Stimulated activated CD8-positive, alpha-beta memory T cell treated with anti-CD3 and anti-CD28 coated beads, Interleukin-7, amount 100 ng/mL, for 4 hours (primary cell): ENCODE measurements at regions not wholly inside any gene's neighbourhood (a gene's known extent, or its start where the extent isn't known, plus 50 kb on each side); places are given as distances from the start of the nearest gene placed in this dataset.
"Not testable (repeated sequence)": the region's sequence is repeated elsewhere in the genome, so short reads cannot be mapped to it uniquely, and the experiment has no call there.

Source experiments
- DNase-seq, 2 donors: peaks; one replicate each; pipeline ENCODE4 v3.0.0-alpha.2; 2020; ENCODE audit warnings: low read depth in 2 of 2

GRCh38 chr7:32762925-32763293, 128.7 kb downstream of the KBTBD2 start:
- DNase-seq, result no peak

DNA sequence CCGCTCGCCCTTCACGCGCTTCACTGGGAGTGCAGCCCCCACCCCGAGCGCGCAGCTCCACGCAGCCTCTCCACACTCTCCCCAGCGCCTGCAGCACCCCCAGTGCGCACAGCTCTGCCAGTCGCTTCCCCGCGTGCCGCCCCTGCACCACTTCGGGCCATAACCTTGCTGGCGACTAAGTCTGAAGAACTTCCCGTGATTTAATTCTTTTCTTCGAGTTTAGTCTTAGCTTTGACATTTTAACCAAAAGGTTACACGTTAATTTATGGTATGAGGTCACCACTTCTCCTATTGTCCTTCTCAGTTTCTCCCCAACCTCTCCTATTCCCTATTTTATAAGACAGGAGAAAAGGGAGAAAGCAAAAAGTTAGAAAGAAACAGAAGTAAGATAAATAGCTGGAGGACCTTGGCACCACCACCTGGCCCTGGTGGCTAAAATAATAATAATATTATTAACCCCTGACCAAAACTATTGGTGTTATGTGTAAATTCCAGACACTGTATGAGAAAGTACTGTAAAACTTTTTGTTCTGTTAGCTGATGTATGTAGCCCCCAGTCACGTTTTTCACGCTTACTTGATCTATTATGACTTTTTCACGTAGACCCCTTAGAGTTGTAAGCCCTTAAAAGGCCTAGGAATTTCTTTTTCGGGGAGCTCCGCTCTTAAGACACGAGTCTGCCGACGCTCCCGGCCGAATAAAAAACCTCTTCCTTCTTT, 129.2 kb downstream of the KBTBD2 start:
- DNase-seq, result not testable (repeated sequence)

DNA sequence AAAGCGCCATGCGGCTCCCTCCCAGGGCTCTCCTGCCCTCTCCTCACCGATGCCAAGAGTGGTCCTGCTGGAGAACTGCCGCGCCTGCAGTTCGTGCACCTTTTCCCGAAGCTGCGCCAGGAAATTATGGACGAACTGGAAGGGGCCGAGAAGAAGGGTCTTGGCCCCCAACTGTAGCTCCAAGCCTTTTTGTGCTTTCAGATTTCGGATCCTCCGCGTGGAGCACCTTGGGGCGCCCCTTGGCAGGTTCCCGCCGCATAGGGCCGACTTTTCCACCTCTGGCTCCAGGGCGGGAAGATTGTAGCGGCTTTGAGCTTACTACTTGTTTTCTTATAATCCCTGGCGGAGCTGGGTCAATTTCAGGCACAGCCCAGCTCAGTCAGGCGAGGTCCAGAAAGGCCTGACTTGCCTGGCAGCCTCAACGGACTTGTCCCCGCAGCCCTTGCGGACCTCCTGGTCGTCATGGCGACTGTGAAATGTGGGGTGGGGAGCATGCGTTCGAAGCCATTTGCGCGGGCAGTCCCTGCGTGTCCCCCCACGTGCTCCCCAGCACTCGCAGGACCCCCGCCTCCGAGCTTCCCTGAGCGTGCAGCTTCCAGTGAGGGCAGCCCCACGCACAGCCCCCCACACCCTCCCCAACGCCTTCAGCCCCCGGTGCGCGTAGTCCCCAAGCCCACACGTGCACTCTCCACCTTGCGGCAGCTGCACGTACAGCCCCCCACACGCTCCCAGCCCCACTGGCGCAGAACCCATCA, 129.9 kb downstream of the KBTBD2 start:
- DNase-seq, result no peak

- not testable (repeated sequence) for DNase-seq
Observed at GRCh38 chr7:32760755-32761154, 130.8 kb downstream of the KBTBD2 start.

GRCh38 chr7:32759859-32760258, 131.7 kb downstream of the KBTBD2 start:
- DNase-seq, result not testable (repeated sequence)

DNA sequence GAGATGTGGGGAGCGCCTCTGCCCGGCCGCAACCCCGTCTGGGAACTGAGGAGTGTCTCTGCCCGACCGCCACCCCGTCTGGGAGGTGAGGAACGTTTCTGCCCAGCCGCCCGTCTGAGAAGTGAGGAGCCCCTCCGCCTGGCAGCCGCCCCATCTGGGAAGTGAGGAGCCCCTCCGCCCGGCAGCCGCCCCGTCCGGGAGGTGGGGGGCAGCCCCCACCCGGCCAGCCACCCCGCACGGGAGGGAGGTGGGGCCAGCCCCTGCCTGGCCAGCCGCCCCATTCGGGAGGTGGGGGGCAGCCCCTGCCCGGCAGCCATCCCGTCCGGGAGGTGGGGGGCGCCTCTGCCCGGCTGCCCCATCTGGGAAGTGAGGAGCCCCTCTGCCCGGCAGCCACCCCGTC, 137.7 kb downstream of the KBTBD2 start:
- not testable (repeated sequence) for DNase-seq

- not testable (repeated sequence) for DNase-seq
Observed at GRCh38 chr7:32748337-32748736, 143.2 kb downstream of the KBTBD2 start.

- not testable (repeated sequence) for DNase-seq
Observed at GRCh38 chr7:32747443-32748148, 144.0 kb downstream of the KBTBD2 start.

GRCh38 chr7:32741853-32742476, 149.6 kb downstream of the KBTBD2 start:
- DNase-seq, result not testable (repeated sequence)

DNA sequence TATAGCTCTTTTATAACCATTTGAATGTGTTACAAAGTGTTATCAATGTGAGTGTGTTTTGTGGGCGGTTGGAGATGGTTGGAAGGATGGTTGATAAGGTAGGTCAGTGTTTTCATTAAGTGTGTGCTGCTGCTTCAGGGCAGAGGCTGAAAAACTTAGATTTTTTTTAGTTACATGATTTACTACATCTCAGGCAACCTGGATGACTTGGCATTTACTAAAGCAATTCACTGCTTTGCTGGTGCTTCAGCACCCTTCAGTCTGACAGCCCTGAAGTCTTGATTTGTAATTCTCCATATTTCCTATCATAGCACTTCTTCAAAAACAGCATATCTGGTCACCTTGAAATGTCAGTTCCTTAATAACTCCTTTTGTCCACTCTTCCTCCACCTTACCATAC, 151.8 kb downstream of the KBTBD2 start:
- DNase-seq, result not testable (repeated sequence)

DNA sequence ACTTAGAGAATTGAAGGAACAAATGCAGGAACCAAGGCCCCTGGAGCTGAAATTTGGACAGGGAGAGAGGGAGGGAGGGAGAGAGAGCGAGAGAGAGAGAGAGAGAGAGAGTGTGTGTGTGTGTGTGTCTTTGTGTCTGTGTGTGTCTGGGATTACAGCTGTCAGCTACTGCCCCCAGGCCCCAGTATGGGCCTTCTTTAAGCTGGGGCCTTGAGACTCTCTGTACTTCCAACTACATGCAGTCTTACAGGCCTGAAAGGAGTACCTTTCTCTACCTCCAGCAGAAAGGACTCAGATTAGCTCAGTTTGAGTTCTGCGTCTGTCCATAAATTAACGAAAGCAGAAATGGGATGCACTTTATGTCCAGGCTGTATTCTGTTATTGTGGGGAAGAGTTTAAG, 153.2 kb downstream of the KBTBD2 start:
- not testable (repeated sequence) for DNase-seq

- DNase-seq, result not testable (repeated sequence)
Observed at GRCh38 chr7:32732767-32733166, 158.8 kb downstream of the KBTBD2 start.

- DNase-seq, result not testable (repeated sequence)
Observed at GRCh38 chr7:32729335-32729675, 162.3 kb downstream of the KBTBD2 start.

DNA sequence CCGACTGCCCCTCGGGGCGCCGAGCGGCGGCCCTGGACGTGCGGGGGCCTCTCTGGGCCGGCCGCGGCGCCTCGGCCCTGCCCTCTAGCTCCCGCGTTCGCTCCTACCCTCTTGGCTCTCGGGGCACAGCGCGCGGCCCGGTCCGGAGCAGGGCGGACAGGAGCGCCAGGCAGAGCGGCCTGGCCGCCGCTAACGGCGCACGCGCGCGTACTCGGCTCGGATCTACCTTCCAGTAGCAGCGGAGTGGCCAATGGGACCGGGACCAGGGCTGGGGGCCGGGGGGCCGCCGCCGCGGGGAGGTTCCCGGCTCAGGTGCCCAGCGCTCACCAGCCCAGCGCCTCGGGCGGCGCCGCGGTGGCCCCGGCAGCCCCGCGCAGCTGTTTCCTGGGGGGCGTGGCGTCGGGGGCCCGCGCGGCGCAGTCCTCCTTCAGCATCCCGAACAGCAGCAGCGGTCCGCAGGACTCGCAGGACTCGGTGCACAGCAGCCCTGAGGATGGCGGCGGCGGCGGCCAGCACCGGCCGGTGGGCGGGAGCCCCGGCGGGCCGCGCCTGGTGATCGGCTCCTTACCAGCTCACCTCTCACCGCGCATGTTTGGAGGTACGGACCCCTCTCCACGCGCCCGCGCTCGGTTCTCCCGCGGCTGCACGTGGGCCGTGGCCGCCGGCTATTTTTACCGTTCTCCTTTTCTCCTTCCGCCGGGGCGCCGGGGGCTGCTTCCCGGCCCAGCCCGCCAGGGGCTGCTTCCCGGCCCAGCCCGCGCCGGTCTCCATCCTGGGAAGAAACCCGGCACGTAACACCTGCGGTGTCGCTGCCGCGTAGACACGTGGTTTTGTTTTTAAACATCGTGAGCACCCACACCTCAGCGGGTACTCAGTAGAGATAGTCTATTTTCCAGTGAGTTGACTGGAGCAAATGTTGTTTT, 162.9 kb downstream of the KBTBD2 start:
- peak in 1 of 2 donors; percentile 17 for DNase-seq

DNA sequence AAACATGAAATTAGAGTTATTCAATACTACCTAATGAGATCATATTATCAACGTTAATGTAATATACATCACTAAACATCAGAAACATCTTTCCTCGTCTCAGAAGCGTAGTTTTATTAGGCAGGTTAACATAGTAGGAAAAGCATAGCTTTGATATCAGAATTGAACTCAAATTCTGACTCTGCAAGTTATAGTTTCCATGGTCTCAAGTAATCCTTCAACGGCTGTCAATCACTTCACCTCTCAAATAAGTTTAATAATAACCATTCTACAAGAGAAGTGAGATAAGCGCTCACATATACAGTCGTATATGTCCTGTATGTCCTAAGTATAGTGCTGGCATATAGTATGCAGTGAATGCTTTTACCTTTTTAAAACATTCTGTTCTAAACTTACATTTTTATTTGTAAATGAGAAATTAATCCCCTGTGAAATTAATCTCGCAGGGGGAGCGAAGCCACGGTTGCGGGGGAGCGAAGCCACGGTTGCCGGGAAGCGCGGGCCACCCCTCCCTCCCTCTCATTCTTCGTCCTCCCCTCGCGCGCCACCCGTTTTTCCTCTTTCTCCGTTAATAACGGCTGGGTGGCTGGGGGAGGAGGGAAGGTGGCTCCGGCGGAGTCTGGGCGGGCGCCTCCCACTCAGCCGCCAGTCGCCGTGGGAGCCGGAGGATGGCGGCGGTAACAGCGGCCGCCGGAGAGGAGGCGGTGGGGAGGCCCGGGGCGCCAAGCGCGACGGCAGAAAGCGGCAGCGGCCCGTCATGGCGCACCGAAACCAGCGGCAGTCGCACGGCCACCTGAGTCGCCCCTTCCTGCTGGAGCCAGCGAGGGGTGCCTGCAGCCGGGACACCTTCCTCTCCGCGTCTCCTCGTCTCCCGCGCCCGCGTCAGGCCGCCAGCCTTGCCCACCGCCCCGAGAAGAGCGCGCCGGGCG, 163.8 kb downstream of the KBTBD2 start:
- peak in 1 of 2 donors; percentile 28 for DNase-seq

GRCh38 chr7:32722837-32723236, 168.7 kb downstream of the KBTBD2 start:
- DNase-seq, result not testable (repeated sequence)

- no peak for DNase-seq
Observed at GRCh38 chr7:32694182-32694581, 197.4 kb downstream of the KBTBD2 start.

GRCh38 chr7:32691965-32692815, 196.9 kb downstream of the AVL9 start:
- DNase-seq, result peak; percentile 2 to 6

GRCh38 chr7:32688092-32688491, 192.8 kb downstream of the AVL9 start:
- DNase-seq, result not testable (repeated sequence)
